ENCODE measurements at regions not wholly inside any gene's neighbourhood (a gene's known extent, or its start where the extent isn't known, plus 50 kb on each side); places are given as distances from the start of the nearest gene placed in this dataset.

- Histone ChIP-seq H3K4me3 (ENCODE audit: low read length) (no peak overlapping the region), H3K4me2 (ENCODE audit: low read length) (no peak overlapping the region), H3K9ac (ENCODE audit: low read length) (no peak overlapping the region), H3K36me3 (ENCODE audit: control insufficient read depth, insufficient read depth, low read length) (no peaks in the 10 kb centered on the region), H3K27ac (ENCODE audit: low read depth, low read length) (no peak overlapping the region), H4K5ac (ENCODE audit: low read length) (no peak overlapping the region), H3K79me1 (ENCODE audit: low read length) (no peaks in the 10 kb centered on the region), H3K18ac (ENCODE audit: low read length) (no peak overlapping the region), H2AK5ac (ENCODE audit: low read length) (no peak overlapping the region), H2BK15ac (replicated peaks; ENCODE audit: low read depth) (no peak overlapping the region), H2BK5ac (ENCODE audit: low read length) (no peak overlapping the region), H3K79me2 (ENCODE audit: control insufficient read depth, insufficient read depth, low read length) (no peaks in the 10 kb centered on the region), H3K23ac (ENCODE audit: low read length) (no peak overlapping the region), H3K4ac (ENCODE audit: low read depth, low read length) (no peak overlapping the region), H3K4me1 (ENCODE audit: control insufficient read depth, low read depth, low read length) (no peaks in the 10 kb centered on the region), H4K8ac (ENCODE audit: low read depth, low read length) (no peak overlapping the region), H3K56ac (ENCODE audit: low read length) (no peak overlapping the region), H3K27me3 (ENCODE audit: insufficient read depth, low read length, poor library complexity) (no peaks in the 10 kb centered on the region), H2BK120ac (ENCODE audit: low read depth, low read length) (no peak overlapping the region)
- WGBS (ENCODE audit: extremely low coverage, insufficient coverage, low lambda C conversion rate): no CpG with 5 or more reads among the region's 6 CpGs
- no peak for DNase-seq
These were observed 538.1 kb downstream of the SOX6 start for GRCh38 chr11:15818132-15818842.

DNA sequence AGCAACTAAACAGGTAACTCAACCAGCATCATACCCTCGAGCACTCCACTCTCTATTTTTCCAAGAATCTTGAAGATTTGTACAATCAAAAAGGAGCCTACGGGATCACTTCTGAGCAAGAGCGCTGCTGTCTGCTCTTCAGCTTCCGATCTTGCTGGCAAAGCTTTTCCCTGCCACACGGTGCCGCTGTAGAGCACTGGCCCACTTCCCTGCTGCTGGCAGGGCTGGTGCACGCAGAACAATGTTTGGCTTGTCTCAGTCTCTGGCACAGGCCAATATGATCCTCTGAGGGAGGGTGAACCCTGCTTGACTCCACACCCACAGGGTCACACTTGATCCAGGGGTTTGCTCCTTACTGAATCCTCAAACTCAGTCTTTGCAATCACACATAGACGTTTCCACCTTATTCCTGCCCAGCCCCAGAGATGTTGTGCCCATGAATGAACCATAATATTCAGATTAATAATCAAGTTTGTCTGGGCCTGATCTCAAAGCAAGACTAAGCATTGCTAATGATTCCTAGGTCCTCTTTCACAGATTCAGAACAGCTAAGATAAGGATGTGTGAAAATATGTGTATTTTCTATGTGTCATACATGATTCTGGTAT lies 536.6 kb downstream of the SOX6 start:
- H3K4me1 ChIP-seq (ENCODE audit: control insufficient read depth, low read depth, low read length): no peaks in the 10 kb centered on the region
- H3K4me2 ChIP-seq (ENCODE audit: low read length): no peak overlapping the region
- no peak overlapping the region for H4K8ac ChIP-seq (ENCODE audit: low read depth, low read length)
- H2BK5ac ChIP-seq (ENCODE audit: low read length): no peak overlapping the region
- H3K23ac ChIP-seq (ENCODE audit: low read length): no peak overlapping the region
- H3K56ac ChIP-seq (ENCODE audit: low read length): no peak overlapping the region
- peak; percentile 68 for DNase-seq
- H2BK15ac ChIP-seq (replicated peaks; ENCODE audit: low read depth): no peak overlapping the region
- no peak overlapping the region for H3K4ac ChIP-seq (ENCODE audit: low read depth, low read length)
- H3K36me3 ChIP-seq (ENCODE audit: control insufficient read depth, insufficient read depth, low read length): no peaks in the 10 kb centered on the region
- no peak overlapping the region for H4K5ac ChIP-seq (ENCODE audit: low read length)
- no peaks in the 10 kb centered on the region for H3K27me3 ChIP-seq (ENCODE audit: insufficient read depth, low read length, poor library complexity)
- no peak overlapping the region for H3K9ac ChIP-seq (ENCODE audit: low read length)
- no peak overlapping the region for H3K18ac ChIP-seq (ENCODE audit: low read length)
- H3K79me2 ChIP-seq (ENCODE audit: control insufficient read depth, insufficient read depth, low read length): no peaks in the 10 kb centered on the region
- no peak overlapping the region for H3K27ac ChIP-seq (ENCODE audit: low read depth, low read length)
- H2BK120ac ChIP-seq (ENCODE audit: low read depth, low read length): no peak overlapping the region
- H3K4me3 ChIP-seq (ENCODE audit: low read length): no peak overlapping the region
- H3K79me1 ChIP-seq (ENCODE audit: low read length): no peaks in the 10 kb centered on the region
- WGBS (ENCODE audit: extremely low coverage, insufficient coverage, low lambda C conversion rate): no CpG with 5 or more reads among the region's 8 CpGs
- no peak overlapping the region for H2AK5ac ChIP-seq (ENCODE audit: low read length)

DNA sequence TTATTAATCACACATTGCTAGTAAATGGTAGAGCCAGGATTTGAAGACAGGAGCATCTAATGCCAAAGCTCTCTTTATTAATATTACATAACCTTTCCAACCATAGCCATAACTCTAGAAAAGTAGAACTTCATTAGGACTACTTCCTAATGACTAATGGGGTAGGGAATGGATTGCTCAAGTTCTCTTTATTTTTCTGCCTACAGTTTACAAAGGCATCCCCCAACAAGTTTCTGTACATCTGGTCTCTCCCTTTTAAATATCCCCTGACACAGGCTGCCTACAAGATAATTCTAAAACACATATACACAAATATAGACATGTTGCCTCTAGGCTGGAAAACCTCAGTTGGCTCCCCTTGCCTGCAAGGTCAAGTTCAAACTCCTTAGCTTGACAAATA lies 534.9 kb downstream of the SOX6 start:
- Histone ChIP-seq H3K4ac (ENCODE audit: low read depth, low read length) (no peak overlapping the region), H3K79me2 (ENCODE audit: control insufficient read depth, insufficient read depth, low read length) (no peaks in the 10 kb centered on the region), H2BK15ac (replicated peaks; ENCODE audit: low read depth) (no peak overlapping the region), H3K4me1 (ENCODE audit: control insufficient read depth, low read depth, low read length) (no peaks in the 10 kb centered on the region), H2BK120ac (ENCODE audit: low read depth, low read length) (no peak overlapping the region), H3K27me3 (ENCODE audit: insufficient read depth, low read length, poor library complexity) (no peaks in the 10 kb centered on the region), H3K4me3 (ENCODE audit: low read length) (no peak overlapping the region), H4K8ac (ENCODE audit: low read depth, low read length) (no peak overlapping the region), H4K5ac (ENCODE audit: low read length) (no peak overlapping the region), H3K56ac (ENCODE audit: low read length) (no peak overlapping the region), H2BK5ac (ENCODE audit: low read length) (no peak overlapping the region), H3K23ac (ENCODE audit: low read length) (no peak overlapping the region), H3K27ac (ENCODE audit: low read depth, low read length) (no peak overlapping the region), H3K36me3 (ENCODE audit: control insufficient read depth, insufficient read depth, low read length) (no peaks in the 10 kb centered on the region), H3K79me1 (ENCODE audit: low read length) (no peaks in the 10 kb centered on the region), H2AK5ac (ENCODE audit: low read length) (no peak overlapping the region), H3K4me2 (ENCODE audit: low read length) (no peak overlapping the region), H3K18ac (ENCODE audit: low read length) (no peak overlapping the region), H3K9ac (ENCODE audit: low read length) (no peak overlapping the region)
- DNase-seq: no peak

DNA sequence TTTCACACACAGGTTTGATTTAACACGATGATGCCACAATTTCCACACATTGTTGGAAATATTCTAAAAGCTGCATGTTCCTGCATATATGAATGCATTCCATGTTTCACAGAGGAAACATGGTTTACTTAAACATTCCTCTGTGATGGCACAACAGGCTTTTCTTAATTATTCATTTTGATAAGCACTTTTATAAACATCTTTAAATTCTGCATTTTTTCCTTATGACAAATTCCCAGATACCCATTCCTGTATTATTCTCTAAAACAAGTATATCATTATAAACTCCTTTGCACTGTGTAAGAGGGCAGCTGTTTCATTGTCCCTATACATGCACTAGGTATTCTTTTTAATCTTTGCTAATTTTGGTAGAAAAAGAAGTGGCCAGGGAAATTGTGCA lies 532.3 kb downstream of the SOX6 start:
- H4K8ac ChIP-seq (ENCODE audit: low read depth, low read length): no peak overlapping the region
- no peaks in the 10 kb centered on the region for H3K27me3 ChIP-seq (ENCODE audit: insufficient read depth, low read length, poor library complexity)
- no peaks in the 10 kb centered on the region for H3K36me3 ChIP-seq (ENCODE audit: control insufficient read depth, insufficient read depth, low read length)
- H3K4me3 ChIP-seq (ENCODE audit: low read length): no peak overlapping the region
- no peaks in the 10 kb centered on the region for H3K79me2 ChIP-seq (ENCODE audit: control insufficient read depth, insufficient read depth, low read length)
- no peak overlapping the region for H3K9ac ChIP-seq (ENCODE audit: low read length)
- no peak overlapping the region for H2BK120ac ChIP-seq (ENCODE audit: low read depth, low read length)
- H3K4ac ChIP-seq (ENCODE audit: low read depth, low read length): no peak overlapping the region
- no peak overlapping the region for H2BK5ac ChIP-seq (ENCODE audit: low read length)
- H2BK15ac ChIP-seq (replicated peaks; ENCODE audit: low read depth): no peak overlapping the region
- no peak overlapping the region for H3K4me2 ChIP-seq (ENCODE audit: low read length)
- WGBS (ENCODE audit: extremely low coverage, insufficient coverage, low lambda C conversion rate): no CpG with 5 or more reads among the region's 1 CpG
- no peak overlapping the region for H3K56ac ChIP-seq (ENCODE audit: low read length)
- H3K18ac ChIP-seq (ENCODE audit: low read length): no peak overlapping the region
- no peak overlapping the region for H3K27ac ChIP-seq (ENCODE audit: low read depth, low read length)
- no peaks in the 10 kb centered on the region for H3K4me1 ChIP-seq (ENCODE audit: control insufficient read depth, low read depth, low read length)
- no peak for DNase-seq
- H3K79me1 ChIP-seq (ENCODE audit: low read length): no peaks in the 10 kb centered on the region
- H2AK5ac ChIP-seq (ENCODE audit: low read length): no peak overlapping the region
- no peak overlapping the region for H4K5ac ChIP-seq (ENCODE audit: low read length)
- no peak overlapping the region for H3K23ac ChIP-seq (ENCODE audit: low read length)

DNA sequence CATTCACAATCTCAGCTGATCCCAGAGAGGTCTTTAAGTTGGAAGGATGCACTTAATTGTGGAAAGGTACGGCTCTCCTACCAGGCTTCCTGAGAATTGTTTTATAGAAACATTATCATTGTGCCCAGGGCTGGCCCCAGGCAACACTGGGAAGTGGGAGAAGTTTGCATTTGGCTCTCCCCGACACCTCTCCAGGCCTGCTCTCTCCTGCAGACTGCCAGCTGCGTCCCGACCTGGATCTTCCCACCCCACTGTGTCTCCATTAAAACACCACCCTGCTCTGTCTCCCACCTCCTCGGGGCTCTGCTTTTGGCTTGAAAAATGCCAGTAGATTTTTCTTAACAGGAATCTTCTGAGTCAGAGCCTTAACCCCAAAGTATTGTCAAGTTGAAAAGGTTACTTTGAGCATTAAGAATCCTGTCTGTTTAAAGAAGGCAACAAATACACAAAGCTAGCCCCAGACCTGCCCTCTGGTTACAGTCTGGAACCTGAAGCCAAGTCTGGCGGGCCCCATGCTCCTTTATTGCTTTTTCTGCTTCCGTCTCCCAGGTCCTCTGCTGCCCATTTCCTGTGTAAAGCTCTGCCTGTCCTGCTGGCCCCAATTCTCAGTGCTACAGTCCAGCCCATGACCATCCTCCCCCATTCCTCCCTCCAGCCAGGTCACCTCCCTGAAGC lies 530.2 kb downstream of the SOX6 start:
- no peak overlapping the region for H3K4ac ChIP-seq (ENCODE audit: low read depth, low read length)
- H3K27ac ChIP-seq (ENCODE audit: low read depth, low read length): no peak overlapping the region
- no peak overlapping the region for H3K18ac ChIP-seq (ENCODE audit: low read length)
- no CpG with 5 or more reads among the region's 7 CpGs for WGBS (ENCODE audit: extremely low coverage, insufficient coverage, low lambda C conversion rate)
- H3K4me1 ChIP-seq (ENCODE audit: control insufficient read depth, low read depth, low read length): no peaks in the 10 kb centered on the region
- no peak overlapping the region for H2BK5ac ChIP-seq (ENCODE audit: low read length)
- no peak overlapping the region for H3K56ac ChIP-seq (ENCODE audit: low read length)
- no peaks in the 10 kb centered on the region for H3K79me2 ChIP-seq (ENCODE audit: control insufficient read depth, insufficient read depth, low read length)
- no peak overlapping the region for H3K23ac ChIP-seq (ENCODE audit: low read length)
- no peak overlapping the region for H3K9ac ChIP-seq (ENCODE audit: low read length)
- H2BK120ac ChIP-seq (ENCODE audit: low read depth, low read length): no peak overlapping the region
- no peak overlapping the region for H3K4me2 ChIP-seq (ENCODE audit: low read length)
- H4K8ac ChIP-seq (ENCODE audit: low read depth, low read length): no peak overlapping the region
- peak; percentile 24 for DNase-seq
- H3K27me3 ChIP-seq (ENCODE audit: insufficient read depth, low read length, poor library complexity): no peaks in the 10 kb centered on the region
- H2AK5ac ChIP-seq (ENCODE audit: low read length): no peak overlapping the region
- no peaks in the 10 kb centered on the region for H3K36me3 ChIP-seq (ENCODE audit: control insufficient read depth, insufficient read depth, low read length)
- H2BK15ac ChIP-seq (replicated peaks; ENCODE audit: low read depth): no peak overlapping the region
- no peaks in the 10 kb centered on the region for H3K79me1 ChIP-seq (ENCODE audit: low read length)
- no peak overlapping the region for H4K5ac ChIP-seq (ENCODE audit: low read length)
- no peak overlapping the region for H3K4me3 ChIP-seq (ENCODE audit: low read length)
